CMK (cell line): ENCODE measurements at regions not wholly inside any gene's neighbourhood (a gene's known extent, or its start where the extent isn't known, plus 50 kb on each side); places are given as distances from the start of the nearest gene placed in this dataset.
"Not testable (repeated sequence)": the region's sequence is repeated elsewhere in the genome, so short reads cannot be mapped to it uniquely, and the experiment has no call there.

Experiments used
- DNase-seq: peaks from one replicate; pipeline ENCODE4 v3.0.0-alpha.2; 2010; ENCODE audit warnings: low read depth

DNA sequence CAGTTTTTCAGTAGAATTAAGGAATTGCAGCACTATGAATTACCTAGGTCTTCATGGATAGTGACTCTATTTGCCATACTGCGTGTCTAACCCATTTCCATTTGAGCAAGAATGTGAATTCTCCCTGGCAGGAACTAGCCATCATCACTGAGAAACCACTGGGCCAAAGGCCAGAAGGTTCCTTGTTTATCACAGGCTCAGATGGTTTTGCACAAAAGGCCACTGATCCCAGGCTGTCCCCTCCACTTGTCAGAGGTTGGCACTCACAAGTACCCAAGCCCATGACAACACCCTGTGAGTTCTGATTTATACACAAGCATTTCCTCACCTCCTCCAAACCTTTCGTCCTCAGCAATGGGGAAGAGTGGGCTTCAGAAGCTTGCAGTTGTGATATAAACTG lies 131.8 kb downstream of the FOXB1 start:
- DNase-seq = no peak

DNA sequence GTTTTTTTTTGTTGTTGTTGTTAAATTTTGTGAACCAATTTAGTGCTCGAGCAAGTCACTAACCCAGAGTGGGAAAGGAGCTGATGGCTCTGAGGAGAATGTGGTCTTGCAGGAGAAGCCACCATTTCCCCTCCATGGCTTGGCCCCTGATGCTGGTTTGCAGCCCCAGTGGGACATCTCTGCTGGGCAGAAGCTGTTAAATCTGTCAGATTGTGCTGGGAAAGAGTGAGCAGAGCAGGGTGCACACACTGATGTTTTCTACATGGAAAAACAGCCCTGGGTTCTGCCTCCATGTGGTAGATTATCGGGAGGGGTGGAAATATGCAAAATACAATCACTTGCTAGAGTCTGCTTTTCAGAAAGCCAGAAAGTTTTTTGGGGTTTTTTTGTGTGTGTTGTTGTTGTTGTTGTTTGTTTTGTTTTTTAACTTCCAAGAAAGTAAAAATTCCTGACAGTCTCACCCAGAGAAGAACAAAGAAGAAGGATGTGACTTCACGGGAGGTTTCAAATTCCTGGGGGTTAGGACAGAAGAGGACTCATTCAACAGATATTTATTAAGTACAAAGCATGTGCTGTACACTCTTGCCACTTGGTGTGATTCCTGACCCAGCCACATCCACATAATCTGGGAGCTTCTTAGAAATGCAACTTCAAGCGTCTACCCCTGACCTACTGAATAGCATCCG lies 133.7 kb downstream of the FOXB1 start:
- no peak for DNase-seq

DNA sequence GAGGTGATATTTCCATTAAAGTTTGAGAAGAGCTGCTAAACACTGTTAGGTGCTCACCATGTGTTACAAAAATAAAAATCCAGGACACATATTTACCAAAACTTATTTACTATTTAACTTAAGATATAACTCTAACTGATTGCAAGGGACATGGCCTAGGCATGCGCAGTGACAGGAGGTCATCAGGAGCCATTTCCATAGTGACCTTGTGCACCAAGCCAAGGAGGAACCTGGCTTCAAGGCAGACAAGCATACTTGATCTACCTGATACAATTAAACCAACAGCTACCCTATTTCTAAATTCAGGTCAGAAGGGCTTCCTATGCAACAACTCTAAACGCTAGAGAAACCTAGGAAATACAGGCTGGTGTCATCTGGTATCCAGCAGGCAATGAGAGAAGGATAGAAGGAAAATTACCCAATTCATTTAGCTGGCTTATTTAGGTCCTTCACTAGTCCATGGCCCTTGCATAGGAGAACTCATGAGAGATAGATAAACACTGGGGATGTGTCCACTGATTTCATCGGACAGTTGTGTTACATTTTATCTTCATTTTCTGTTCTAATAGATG lies 134.4 kb downstream of the FOXB1 start:
- DNase-seq = no peak

DNA sequence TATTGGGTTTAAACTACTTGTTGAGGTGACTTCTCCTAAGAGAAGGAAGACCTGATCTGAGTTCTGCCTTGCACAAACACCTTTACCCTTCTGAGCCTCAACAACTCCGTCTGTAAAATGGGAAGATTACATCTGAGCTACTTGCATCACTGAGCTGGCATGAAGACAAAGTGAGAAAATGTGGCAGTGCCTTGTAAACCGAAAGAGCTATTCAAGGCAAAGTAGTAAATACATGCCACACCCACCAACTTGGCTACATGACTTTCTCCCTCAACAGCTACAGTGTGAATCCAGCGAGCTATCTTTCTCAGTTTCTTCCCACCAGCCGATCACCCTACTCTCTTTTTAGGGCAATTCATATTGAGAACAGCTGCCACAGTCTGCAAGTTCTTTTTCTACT lies 148.3 kb downstream of the FOXB1 start:
- DNase-seq = no peak

DNA sequence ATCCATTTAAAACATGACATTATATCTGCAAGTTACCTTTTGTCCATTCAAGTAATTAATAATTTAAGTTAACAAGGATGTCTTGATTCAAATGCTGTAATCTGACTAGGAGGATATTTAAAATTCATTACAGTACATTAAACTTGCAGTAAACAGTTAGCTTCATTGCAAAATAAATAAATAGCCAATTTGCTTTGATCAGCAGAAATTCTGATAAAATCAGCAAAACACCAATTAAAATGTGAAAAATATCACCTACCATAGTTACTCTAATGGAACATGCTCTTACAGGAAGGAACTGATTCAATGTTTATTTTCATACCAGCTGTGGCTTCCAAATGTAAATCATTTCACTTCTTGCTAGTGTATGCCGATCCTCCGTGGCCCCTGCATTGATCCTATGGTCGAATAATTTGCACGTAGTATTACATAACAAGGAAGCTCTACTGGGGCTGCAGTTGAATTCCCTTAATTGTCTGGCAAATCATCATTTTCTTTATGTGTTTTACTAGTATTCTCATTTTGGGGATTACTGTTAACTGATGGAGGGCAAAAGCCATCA lies 150.7 kb downstream of the FOXB1 start:
- DNase-seq = no peak

DNA sequence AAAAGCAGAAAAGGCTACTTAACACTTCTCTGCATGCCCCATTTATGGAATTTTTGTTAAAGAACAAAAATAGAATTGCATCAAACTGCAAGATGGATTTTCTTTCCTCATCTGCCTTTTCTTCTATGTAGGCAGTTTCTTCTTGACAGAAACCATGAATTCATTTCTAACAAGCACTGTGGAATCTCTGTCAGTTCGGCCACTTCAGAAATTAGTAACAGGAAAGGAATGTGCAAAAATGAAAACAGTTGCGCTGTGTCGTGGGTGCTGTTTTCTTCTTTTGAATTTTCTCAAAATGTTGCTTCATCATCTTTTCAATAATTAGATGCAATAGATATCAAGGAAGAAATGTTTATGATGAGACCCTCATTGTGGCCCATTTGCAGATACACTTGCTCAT lies 151.6 kb downstream of the FOXB1 start:
- DNase-seq = no peak

DNA sequence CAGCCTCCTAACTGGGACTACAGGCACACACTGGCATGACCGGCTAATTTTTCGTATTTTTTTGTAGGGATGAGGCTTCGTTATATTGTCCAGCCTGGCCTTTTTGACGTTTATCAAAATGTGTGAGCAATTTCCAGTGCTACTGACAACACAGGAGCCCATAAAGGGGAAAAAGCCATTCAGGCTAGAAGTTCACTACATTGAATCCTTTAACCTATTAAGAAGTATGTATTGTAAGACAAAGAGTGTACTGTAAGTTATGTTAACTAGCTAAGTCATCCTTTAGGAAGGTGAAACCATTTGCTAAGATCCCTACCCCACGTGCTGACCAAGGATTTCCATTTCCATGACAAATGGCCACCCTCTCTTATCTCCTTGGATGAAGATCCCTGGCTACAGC lies 156.8 kb downstream of the FOXB1 start:
- no peak for DNase-seq

DNA sequence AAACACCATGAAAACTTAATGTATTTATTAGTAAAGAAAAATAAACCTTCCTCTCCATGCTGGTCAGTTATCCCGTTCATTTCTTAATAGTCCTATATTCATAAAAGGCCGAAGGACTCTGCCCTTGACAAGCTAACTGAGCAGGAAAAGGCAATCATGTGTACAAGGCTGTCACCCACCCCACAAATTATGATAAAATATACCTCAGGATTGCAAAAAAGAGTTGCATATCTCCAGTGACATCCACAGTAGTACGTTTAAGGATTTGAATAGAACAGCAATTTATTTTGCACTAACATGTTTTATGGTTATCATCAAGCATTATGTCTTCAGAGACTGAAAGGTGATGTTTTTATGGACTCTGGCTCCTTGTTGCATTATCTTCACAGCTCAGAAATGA lies 157.6 kb downstream of the FOXB1 start:
- no peak for DNase-seq

DNA sequence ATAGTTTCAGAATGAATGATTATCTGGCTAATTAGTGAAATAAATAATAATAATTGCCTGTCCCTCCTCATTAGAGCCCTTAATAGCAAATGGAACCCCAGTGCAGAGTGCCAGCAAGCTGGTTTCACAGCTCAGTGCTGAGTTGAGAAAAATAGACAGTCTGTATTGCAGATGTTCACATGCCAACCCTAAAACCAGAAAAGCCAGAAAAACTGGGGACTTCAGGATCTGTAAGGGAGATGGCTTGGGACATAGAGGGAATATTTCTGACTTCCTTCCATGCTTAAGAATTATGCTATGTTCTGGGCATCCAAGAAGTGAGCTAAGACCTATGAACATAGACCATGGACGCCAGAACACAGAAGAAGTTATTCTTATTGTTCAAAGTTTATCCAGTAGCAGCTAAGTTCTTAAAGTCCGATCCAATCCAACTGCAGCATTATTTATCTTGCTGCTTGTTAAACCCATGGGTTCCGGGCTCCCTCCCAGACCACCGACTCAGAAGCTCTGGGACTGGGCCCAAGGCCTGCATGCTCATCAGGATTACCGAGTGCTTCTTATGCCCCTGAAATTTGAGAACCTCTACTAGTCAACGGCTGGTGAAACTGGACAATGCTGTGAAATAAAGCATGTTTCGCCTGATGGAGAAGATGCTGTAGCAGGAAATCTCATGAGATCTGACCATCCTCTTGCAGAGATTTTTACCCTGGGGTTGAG lies 158.3 kb downstream of the FOXB1 start:
- DNase-seq = no peak

DNA sequence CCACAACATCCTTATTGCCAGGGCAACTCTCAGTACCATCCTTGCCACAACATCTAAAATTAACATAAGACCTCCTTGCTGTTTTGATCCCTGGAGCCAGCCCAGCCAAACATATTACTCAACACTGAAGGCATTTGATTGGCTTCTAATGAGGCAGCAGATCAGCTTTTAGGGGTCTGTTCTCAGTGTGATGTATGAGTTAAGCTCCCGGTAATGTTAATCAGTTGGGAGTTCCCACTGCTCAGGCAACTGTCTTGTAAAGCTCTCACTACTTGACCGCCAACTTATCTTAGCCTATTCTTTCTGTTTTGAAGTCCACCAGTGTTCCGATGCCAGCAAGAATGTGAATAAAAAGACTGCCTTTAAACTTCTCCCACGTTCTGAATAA lies 158.9 kb downstream of the FOXB1 start:
- DNase-seq = no peak

DNA sequence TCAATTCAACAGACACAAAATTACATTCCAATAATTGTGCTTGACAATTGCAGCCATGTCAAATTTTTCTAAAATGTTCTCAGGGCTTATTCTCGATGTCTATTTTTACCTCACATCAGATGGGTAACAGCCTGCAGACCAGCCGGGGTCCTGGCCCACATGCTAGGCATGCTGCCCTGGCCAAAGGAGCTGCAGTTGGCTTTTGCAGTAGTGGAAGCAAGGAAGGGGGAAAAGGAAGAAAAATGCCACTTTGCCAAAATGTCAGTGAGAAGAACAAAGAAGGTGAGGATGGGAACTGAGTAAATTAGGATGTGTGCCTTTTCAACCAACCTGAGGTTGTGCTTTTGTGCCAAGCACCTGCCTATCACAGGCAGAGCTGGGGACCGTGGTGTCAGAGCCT lies 161.0 kb downstream of the FOXB1 start:
- no peak for DNase-seq

DNA sequence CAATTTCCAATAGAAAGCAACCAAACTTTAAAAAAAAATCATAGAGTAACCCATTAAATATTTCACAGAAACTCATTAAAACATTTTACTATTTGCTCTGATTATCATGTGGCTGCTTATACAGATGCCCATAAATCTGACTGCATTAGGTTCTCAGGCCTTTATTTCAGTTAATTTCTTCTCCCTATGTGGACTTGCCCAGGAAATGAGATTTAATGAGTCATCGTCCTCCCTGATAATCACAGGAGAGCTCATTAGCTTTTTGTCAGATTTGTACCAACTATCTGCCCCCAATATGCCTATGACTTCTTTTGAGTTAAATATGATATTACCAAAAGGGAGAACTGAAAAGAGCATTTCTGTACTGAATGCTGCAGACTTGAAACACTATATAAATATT lies 168.0 kb downstream of the FOXB1 start:
- DNase-seq = no peak

DNA sequence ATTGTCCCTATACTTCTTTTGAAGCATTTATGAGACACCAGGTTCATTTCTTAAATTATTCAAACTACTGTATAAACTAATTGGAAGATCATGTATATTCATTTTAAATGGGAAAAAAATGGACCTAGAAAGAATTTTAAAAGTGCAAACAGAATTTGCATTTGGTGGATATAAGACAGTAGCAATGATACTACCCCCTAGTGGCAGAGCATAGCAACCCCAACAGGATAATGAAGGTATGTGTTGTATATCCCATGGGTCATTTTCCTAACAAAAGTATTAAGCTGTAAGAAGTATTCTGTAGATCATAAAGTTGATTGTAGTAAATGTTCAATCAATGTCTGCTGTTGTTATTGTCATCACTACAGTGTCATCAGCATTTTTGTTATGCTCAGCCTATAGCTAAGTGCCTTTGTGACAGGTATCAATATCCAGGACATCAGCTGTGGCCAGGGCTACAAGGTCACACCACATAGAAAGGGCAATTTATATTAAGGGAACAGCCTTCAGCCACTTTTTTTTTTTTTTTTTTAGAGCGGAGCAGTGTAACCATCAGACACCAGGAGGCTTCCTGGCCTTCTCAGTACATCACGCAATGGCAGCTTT lies 175.8 kb downstream of the FOXB1 start:
- DNase-seq = no peak

DNA sequence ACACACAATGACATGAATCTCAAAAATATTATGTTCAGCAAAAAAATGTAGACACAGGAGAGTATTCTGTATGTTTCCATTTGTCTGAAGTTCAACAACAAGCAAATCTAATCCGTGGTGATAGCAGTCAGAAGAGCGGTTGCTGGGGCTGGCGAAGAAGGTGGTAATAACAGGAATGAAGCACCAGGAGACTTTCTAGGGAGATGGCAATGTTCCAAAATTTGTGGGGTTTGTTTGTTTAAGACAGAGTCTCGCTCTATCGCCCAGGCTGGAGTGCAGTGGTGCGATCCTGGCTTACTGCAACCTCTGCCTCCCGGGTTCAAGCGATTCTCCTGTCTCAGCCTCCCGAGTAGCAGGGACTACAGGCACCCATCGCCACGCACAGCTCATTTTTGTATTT lies 177.8 kb downstream of the FOXB1 start:
- DNase-seq = not testable (repeated sequence)

DNA sequence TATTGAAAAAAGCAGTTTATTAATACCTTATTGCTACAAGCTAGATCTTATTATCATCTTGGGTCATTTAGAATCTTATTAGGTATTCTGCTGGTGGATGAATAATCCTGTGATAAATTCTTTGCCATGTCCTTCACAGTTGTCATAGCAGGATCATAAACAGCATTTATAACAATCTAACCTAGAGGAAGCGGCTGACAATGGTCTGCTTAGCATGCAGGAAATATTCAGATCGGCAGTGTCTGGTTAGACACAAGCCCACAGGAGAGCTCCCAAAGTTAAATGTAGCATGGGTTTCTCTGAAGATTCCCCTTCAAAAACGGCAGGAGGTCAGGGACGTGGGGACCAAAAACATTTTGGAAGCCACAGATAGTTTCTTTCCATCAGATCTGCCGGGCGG lies 179.3 kb downstream of the FOXB1 start:
- no peak for DNase-seq

DNA sequence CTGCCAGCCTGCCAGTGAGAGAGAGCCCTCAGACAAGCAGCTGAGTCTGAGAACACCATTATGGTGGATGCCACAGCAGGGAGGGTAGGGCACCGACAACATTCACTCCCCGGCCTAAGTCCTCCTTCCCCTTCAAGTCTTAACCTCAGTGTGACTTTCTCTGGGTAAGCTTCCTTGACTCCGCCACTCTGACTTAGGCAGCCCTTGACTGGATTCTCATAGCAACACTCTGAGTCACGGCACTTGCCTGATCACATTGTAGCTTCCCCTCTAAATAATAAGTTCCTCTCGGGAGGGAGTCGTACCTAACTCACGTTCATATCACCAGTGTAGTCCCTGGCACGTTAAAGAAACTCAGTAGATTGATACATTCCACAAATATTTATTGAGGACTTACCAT lies 180.5 kb downstream of the FOXB1 start:
- DNase-seq = no peak

DNA sequence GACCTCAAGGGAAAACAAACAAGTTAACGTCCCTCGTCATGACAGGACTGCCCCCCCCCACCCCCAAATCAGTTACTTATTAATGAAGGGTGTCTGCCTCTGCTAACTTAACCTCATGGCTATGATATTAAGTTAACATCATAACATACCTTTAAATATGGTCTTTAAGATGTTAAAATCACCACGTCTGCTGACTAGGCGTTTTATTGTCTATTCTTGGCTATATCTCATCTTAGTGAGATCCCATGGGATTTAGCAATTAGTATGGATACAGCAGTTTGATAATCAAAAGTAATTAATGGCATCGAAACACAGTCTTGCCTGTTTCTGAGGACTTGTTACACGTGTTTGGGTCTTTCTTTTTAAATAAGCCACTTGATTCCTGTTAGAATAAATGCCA lies 186.9 kb downstream of the FOXB1 start:
- no peak for DNase-seq

DNA sequence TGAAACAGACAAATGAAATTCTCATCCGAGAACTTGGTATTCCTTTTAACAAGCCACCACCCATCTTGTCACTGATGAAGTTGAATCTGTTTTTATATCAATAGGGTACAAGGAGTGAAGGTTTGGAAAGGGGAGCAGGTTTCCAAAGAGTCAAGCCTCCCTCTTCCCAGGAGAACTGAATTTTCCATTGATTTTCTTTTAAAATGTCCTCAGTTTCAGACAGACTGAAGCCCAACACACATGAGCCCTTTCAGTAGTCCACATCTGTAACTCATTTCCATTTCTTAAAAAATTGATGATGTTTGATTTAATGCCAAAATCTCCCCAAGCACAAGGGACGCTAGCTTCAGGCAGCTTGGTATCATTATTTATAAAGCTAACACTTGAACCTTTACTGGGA lies 187.7 kb downstream of the FOXB1 start:
- no peak for DNase-seq

DNA sequence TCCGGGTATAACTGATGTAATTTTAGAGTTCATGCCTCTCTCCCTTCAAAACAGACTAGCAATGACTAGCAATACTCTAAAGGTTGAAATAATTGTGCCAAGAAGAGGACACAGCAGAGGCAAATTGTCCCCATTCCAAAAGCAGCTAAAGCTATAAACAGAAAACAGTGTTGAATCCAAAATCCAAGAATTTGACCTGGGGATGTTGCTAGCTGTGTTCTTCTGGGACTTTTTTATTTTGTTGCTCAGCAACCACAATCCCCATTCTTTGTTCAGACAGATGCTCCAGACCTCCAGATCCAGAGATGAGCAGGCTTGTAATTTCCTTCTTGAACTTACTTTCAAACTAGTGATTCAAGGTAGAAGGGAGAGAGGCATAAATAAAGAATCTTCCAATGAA lies 191.5 kb downstream of the FOXB1 start:
- DNase-seq = no peak

DNA sequence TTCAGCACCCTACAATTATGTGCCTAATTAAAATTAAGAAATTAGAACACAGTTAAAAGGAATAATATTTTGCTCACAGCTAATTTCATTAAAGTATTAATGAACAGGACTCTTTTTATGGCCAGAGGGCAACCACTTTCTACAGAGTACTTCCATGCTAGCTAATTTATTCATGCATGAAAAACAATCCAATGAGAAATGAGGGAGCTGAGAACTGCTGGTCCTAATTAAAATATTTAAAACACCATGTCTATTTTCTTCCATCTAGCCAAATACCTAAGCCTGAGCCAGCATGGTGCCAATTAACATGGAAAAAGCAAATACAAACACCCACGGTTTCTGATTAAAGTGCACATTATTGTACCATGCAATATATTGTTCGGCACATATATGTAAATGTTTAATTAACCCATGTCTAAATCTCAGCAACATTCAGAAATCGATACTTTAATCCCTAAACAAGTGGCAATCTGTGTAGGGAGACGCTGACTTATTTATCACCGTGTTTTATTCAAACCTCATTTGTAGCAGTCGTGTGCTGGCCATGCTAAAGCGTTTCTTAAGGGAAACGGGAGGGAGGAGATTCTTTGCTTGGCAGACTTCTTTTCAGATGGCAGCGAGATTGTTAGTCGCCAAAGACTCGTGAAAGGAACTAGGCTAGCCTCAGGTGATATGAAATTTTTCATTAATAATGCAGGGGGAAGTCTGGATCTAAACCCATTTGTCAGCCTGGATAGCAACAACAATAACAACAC lies 193.5 kb downstream of the ANXA2 start:
- no peak for DNase-seq

DNA sequence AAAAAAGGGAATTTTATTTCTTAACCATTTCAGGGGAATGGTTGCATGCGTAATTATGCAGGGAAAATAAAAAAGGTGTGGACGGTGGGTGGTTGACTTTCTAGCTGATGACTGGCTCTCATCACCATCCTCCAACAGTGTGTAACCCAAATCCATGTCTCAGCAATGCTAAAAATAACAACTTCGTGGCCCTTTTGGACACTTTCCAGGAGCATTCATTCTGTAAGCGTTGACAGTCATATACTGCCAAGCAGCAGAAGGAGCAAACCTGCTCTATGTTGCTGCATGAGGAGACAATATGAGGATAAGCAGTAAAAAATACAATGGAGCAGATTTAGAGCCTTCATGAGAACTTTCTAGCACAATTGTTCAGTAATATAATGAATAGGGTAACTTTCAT lies 189.1 kb downstream of the ANXA2 start:
- no peak for DNase-seq

DNA sequence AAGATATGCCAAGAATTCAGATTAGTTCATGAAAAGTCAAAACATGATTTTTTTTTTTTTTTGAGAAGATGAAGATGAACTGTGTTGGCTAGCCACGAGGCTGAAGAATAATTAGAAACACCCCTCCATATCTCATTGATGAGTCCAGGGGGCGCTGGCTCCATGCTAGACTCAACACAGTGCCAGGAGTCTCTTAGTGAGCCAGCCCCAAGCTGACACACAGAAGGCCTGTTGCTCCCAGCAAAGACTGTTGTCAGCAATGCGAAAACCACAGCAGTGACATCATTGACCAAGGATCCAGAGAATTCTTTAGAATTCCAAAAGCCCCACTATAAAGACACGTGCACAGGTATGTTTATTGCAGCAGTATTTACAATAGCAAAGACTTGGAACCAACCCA lies 185.2 kb downstream of the ANXA2 start:
- DNase-seq = no peak
